DND-41 (cell line): ENCODE measurements at regions not wholly inside any gene's neighbourhood (a gene's known extent, or its start where the extent isn't known, plus 50 kb on each side); places are given as distances from the start of the nearest gene placed in this dataset.
"Not testable (repeated sequence)": the region's sequence is repeated elsewhere in the genome, so short reads cannot be mapped to it uniquely, and the experiment has no call there.

Source experiments
- ATAC-seq: fragments of 200-7000 bp; cut with Tn5 transposase; 3 replicates; pipeline ENCODE4 v1.9.1; 2021; ENCODE audit warnings: low read depth; ENCODE audit not compliant: insufficient read depth
- DNase-seq: peaks from one replicate; pipeline ENCODE4 v3.0.0-alpha.2; 2020
- H2AFZ ChIP-seq: 2 replicates; pipeline ENCODE4 v1.6.0; 2012; ENCODE audit warnings: low read depth, low read length
- H3K27ac ChIP-seq: 2 replicates; pipeline ENCODE4 v1.5.1; 2012; ENCODE audit warnings: low read length, inconsistent platforms
- H3K27me3 ChIP-seq: fragments of 200-600 bp; sonication (generic); 2 replicates; pipeline ENCODE4 v1.6.0; 2012; ENCODE audit warnings: low read length, mild to moderate bottlenecking, inconsistent platforms; ENCODE audit not compliant: insufficient read depth, poor library complexity
- H3K36me3 ChIP-seq: 2 replicates; pipeline ENCODE4 v1.5.1; 2012; ENCODE audit warnings: low read length, inconsistent platforms; ENCODE audit not compliant: insufficient read depth
- H3K4me1 ChIP-seq: 2 replicates; pipeline ENCODE4 v1.5.1; 2012; ENCODE audit warnings: mild to moderate bottlenecking, low read length; ENCODE audit not compliant: insufficient read depth
- H3K4me2 ChIP-seq: 2 replicates; pipeline ENCODE4 v1.6.0; 2012; ENCODE audit warnings: mild to moderate bottlenecking, moderate library complexity, low read length, inconsistent platforms; ENCODE audit not compliant: insufficient read depth
- H3K4me3 ChIP-seq, 2 experiments: fragments of 200-600 bp in 1 of 2; shearing (Covaris generic) in 1 of 2; 2 replicates each; pipeline ENCODE4 v1.5.1; 2012 to 2016; ENCODE audit warnings: inconsistent platforms in 2 of 2, low read length in 2 of 2, mild to moderate bottlenecking in 2 of 2, low read depth in 1 of 2, moderate library complexity in 1 of 2
- H3K79me2 ChIP-seq: 2 replicates; pipeline ENCODE4 v1.6.0; 2012; ENCODE audit warnings: low read length, inconsistent platforms; ENCODE audit not compliant: insufficient read depth
- H3K9ac ChIP-seq: 2 replicates; pipeline ENCODE4 v1.6.0; 2012; ENCODE audit warnings: low read depth, mild to moderate bottlenecking, inconsistent platforms, low read length, moderate library complexity
- H3K9me3 ChIP-seq: 2 replicates; pipeline ENCODE4 v1.5.1; 2012; ENCODE audit warnings: low read length, moderate library complexity, mild to moderate bottlenecking, inconsistent platforms; ENCODE audit not compliant: insufficient read depth, severe bottlenecking
- H4K20me1 ChIP-seq: 2 replicates; pipeline ENCODE4 v1.6.0; 2012; ENCODE audit warnings: low read length; ENCODE audit not compliant: insufficient read depth
- EZH2 ChIP-seq: IDR thresholded peaks from 3 replicates; pipeline ENCODE4 v1.6.1; 2012; ENCODE audit warnings: borderline replicate concordance, low read depth, mild to moderate bottlenecking, moderate library complexity, low read length, inconsistent platforms; ENCODE audit not compliant: severe bottlenecking
- TF ChIP-seq, protein P1 (sequence below): IDR thresholded peaks from 2 replicates; pipeline ENCODE4 v1.5.1; 2012; ENCODE audit warnings: borderline replicate concordance, low read length, moderate library complexity, mild to moderate bottlenecking; ENCODE audit not compliant: poor library complexity, severe bottlenecking; ENCODE audit errors: extremely low read depth

DNA sequence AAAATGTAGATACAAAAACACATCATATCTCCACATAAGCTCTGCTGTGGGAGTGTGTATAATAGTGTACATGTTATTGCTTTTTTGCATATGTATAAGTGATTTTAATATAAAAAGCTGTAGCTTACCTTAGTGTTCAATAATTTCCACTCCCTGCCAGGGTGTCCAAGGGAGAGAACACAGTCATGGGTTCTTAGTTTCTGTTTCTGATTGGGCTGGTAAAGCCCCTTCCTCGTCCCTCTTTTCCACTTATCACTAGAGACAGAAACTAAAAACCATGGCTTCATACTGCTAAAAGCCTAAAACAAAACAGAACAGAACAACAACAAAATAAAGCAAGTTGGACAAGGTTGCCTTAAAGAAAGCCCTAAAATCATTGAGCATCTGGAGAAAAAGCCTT is 74.4 kb upstream of the S1PR3 start:
- Histone ChIP-seq H3K4me1 (peaks cover 19% of the 10 kb centered on the region), H3K27ac (no peak overlapping the region), H3K4me3 (no peak overlapping the region), H3K79me2 (no peaks in the 10 kb centered on the region), H3K9me3 (peaks cover 20% of the 10 kb centered on the region), H3K36me3 (no peaks in the 10 kb centered on the region), H3K4me2 (no peak overlapping the region), H3K27me3 (no peaks in the 10 kb centered on the region), H3K9ac (no peak overlapping the region), H2AFZ (no peak overlapping the region), H4K20me1 (no peaks in the 10 kb centered on the region)
- ATAC-seq (no peak), DNase-seq (no peak)
- no peak for TF ChIP-seq EZH2
- TF ChIP-seq, protein P1, sequence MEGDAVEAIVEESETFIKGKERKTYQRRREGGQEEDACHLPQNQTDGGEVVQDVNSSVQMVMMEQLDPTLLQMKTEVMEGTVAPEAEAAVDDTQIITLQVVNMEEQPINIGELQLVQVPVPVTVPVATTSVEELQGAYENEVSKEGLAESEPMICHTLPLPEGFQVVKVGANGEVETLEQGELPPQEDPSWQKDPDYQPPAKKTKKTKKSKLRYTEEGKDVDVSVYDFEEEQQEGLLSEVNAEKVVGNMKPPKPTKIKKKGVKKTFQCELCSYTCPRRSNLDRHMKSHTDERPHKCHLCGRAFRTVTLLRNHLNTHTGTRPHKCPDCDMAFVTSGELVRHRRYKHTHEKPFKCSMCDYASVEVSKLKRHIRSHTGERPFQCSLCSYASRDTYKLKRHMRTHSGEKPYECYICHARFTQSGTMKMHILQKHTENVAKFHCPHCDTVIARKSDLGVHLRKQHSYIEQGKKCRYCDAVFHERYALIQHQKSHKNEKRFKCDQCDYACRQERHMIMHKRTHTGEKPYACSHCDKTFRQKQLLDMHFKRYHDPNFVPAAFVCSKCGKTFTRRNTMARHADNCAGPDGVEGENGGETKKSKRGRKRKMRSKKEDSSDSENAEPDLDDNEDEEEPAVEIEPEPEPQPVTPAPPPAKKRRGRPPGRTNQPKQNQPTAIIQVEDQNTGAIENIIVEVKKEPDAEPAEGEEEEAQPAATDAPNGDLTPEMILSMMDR, result no peak

DNA sequence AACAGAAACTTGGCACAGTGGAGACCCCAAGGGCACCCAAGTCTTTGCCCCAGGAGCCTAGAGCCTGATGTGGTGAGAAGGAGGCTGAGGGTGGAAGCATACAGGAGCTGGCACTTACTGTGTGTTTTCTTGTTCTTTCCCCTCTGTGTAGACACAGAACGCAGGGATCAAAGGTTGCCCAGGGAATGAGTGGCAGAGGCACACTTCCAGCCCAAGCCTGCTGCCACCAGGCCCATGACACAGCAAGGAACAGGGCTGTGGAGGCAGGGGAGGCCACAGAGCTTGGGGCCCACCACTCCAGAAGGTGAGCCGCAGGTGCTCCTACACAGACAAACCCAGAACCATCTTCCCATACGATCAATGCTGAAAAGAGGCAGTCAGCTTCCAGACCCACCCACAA is 73.9 kb upstream of the S1PR3 start:
- ATAC-seq, result no peak
- Histone ChIP-seq H3K27ac (no peak overlapping the region), H3K9me3 (peaks cover 20% of the 10 kb centered on the region), H2AFZ (no peak overlapping the region), H3K9ac (no peak overlapping the region), H3K4me2 (no peak overlapping the region), H3K4me1 (peaks cover 24% of the 10 kb centered on the region), H4K20me1 (no peaks in the 10 kb centered on the region), H3K27me3 (no peaks in the 10 kb centered on the region), H3K4me3 (no peak overlapping the region), H3K79me2 (no peaks in the 10 kb centered on the region), H3K36me3 (no peaks in the 10 kb centered on the region)
- TF ChIP-seq EZH2, result no peak
- TF ChIP-seq, protein P1, result no peak
- no peak for DNase-seq

DNA sequence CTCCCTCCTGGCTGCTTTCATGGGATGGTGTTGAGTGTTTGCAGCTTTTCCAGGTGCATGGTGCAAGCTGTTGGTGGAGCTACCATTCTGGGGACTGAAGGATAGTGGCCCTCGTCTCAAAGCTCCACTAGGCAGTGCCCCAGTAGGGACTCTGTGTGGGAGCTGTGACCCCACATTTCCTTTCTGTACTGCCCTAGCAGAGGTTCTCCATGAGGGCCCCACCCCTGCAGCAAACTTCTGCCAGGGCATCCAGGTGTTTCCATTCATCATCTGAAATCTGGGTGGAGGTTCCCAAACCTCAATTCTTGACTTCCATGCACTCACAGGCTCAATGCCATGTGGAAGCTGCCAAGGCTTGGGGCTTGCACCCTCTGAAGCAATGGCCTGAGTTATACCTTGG is 72.7 kb upstream of the S1PR3 start:
- not testable (repeated sequence) for H4K20me1 ChIP-seq, H3K79me2 ChIP-seq, H2AFZ ChIP-seq, H3K27me3 ChIP-seq, ATAC-seq, H3K4me3 ChIP-seq, H3K4me2 ChIP-seq, H3K36me3 ChIP-seq, H3K9ac ChIP-seq, H3K27ac ChIP-seq
- Histone ChIP-seq H3K4me1 (peaks cover 35% of the 10 kb centered on the region), H3K9me3 (peaks cover 20% of the 10 kb centered on the region)
- DNase-seq, result peak; percentile 12

DNA sequence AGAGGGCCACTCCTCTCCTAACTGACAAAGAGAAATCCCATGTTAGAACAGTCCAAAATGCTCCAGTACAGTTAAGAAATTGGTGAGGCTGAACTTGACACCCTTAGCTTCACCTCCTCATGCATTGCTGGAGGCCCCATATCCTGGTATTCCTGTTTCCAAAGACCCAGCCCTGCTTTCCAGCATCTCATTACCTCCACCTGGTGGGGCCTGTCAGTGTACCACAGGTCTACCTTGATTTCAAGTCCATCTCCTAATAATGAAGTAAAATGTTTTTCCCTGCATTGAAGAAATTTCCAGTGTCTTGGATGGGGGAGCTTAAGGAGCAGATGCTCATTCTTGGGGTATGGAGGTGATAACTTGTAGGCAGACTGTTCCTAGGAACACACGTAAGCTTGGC is 70.6 kb upstream of the S1PR3 start:
- H3K9me3 ChIP-seq, result peaks cover 20% of the 10 kb centered on the region
- no peak overlapping the region for H3K4me3 ChIP-seq
- no peaks in the 10 kb centered on the region for H3K79me2 ChIP-seq
- TF ChIP-seq, protein P1, result no peak
- no peak for TF ChIP-seq EZH2
- ATAC-seq (no peak), DNase-seq (no peak)
- no peaks in the 10 kb centered on the region for H3K36me3 ChIP-seq
- no peak overlapping the region for H2AFZ ChIP-seq
- no peak overlapping the region for H3K9ac ChIP-seq
- no peaks in the 10 kb centered on the region for H3K27me3 ChIP-seq
- peak overlapping the region; percentile 19; the same call in 1 of the 2 replicates for H3K27ac ChIP-seq
- H4K20me1 ChIP-seq, result no peaks in the 10 kb centered on the region
- H3K4me1 ChIP-seq, result peaks cover 41% of the 10 kb centered on the region
- no peak overlapping the region for H3K4me2 ChIP-seq
